Thyroid gland (tissue), 4 donors: ENCODE measurements at regions not wholly inside any gene's neighbourhood (a gene's known extent, or its start where the extent isn't known, plus 50 kb on each side); places are given as distances from the start of the nearest gene placed in this dataset.

Source experiments
- DNase-seq, 2 donors: peaks; one replicate each; pipeline ENCODE4 v3.0.0-alpha.2; 2019
- H3K27ac ChIP-seq, 3 donors: fragments of 200-600 bp; sonication (generic); 1 replicate in 2 of 3; 2 replicates in 1 of 3; pipeline ENCODE4 v1.5.1; 2016 to 2019; ENCODE audit warnings: mild to moderate bottlenecking in 1 of 3, moderate library complexity in 1 of 3
- H3K27me3 ChIP-seq: fragments of 200-600 bp; sonication (generic); one replicate; pipeline ENCODE4 v1.5.1; 2019
- H3K36me3 ChIP-seq, 2 donors: fragments of 200-600 bp; sonication (generic); one replicate each; pipeline ENCODE4 v1.5.1; 2016 to 2019
- H3K4me1 ChIP-seq, 2 donors: fragments of 200-600 bp; sonication (generic); one replicate each; pipeline ENCODE4 v1.5.1; 2017 to 2019
- H3K4me3 ChIP-seq, 3 donors: fragments of 200-600 bp; sonication (generic); replicated peaks in 1 of 3; 1 replicate in 2 of 3; 2 replicates in 1 of 3; pipeline ENCODE4 v1.5.1; 2016; ENCODE audit warnings: mild to moderate bottlenecking in 1 of 3
- H3K9me3 ChIP-seq: fragments of 200-600 bp; sonication (generic); one replicate; pipeline ENCODE4 v1.5.1; 2017
- POLR2A ChIP-seq, 2 donors: fragments of 450-650 bp; IDR thresholded peaks; one replicate each; pipeline ENCODE4 v1.6.1; 2017; ENCODE audit warnings: antibody characterized with exemption in 2 of 2, mild to moderate bottlenecking in 2 of 2, moderate library complexity in 1 of 2
- WGBS, 2 donors: methylation state at CpG; one replicate each; pipeline ENCODE4 v1.1.5; 2017; 5-methylcytosine and 5-hydroxymethylcytosine counted together
- intact Hi-C: fragments of 100-400 bp; cut with DNase I; formaldehyde crosslinking; loops from one replicate; pipeline ENCODE4 v1.15.1; 2023
- TF ChIP-seq, protein P1 (sequence below), 6 experiments: fragments of 200-600 bp in 3 of 6; fragments of 450-650 bp in 3 of 6; sonication (generic) in 3 of 6; IDR thresholded peaks; one replicate each; pipeline ENCODE4 v1.5.1; 2016 to 2019; ENCODE audit warnings: antibody characterized with exemption in 6 of 6, mild to moderate bottlenecking in 2 of 6, inconsistent platforms in 1 of 6, moderate library complexity in 1 of 6

DNA sequence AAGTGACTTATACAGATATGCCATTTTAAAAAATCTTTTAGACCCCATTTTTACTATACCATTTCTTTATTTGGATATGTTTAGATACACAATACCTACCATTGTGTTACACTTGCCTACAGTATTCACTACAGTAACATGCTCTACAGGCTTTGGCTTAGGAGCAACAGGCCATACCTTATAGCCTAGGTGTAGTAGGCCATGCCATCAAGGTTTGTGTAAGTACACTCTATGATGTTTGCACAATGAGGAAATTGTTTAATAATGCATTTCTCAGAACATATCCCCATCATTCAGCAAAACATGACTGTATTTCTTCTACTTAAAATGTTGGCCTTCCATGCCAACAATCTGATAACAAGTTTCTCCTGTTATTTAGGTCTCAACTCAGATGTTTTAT lies 1559.5 kb upstream of the TENM4 start:
- TF ChIP-seq, protein P1, sequence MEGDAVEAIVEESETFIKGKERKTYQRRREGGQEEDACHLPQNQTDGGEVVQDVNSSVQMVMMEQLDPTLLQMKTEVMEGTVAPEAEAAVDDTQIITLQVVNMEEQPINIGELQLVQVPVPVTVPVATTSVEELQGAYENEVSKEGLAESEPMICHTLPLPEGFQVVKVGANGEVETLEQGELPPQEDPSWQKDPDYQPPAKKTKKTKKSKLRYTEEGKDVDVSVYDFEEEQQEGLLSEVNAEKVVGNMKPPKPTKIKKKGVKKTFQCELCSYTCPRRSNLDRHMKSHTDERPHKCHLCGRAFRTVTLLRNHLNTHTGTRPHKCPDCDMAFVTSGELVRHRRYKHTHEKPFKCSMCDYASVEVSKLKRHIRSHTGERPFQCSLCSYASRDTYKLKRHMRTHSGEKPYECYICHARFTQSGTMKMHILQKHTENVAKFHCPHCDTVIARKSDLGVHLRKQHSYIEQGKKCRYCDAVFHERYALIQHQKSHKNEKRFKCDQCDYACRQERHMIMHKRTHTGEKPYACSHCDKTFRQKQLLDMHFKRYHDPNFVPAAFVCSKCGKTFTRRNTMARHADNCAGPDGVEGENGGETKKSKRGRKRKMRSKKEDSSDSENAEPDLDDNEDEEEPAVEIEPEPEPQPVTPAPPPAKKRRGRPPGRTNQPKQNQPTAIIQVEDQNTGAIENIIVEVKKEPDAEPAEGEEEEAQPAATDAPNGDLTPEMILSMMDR (IDR thresholded peaks at IDR 0.05), result no peak
- TF ChIP-seq POLR2A (IDR thresholded peaks at IDR 0.05), result no peak
- H3K4me3 ChIP-seq, result no peak overlapping the region
- no peak for DNase-seq
- no peak overlapping the region for H3K27ac ChIP-seq
- H3K27me3 ChIP-seq, result no peaks in the 10 kb centered on the region
- no peaks in the 10 kb centered on the region for H3K9me3 ChIP-seq
- intact Hi-C loops, result no loop called here
- H3K36me3 ChIP-seq, result no peaks in the 10 kb centered on the region
- H3K4me1 ChIP-seq, result no peaks in the 10 kb centered on the region

DNA sequence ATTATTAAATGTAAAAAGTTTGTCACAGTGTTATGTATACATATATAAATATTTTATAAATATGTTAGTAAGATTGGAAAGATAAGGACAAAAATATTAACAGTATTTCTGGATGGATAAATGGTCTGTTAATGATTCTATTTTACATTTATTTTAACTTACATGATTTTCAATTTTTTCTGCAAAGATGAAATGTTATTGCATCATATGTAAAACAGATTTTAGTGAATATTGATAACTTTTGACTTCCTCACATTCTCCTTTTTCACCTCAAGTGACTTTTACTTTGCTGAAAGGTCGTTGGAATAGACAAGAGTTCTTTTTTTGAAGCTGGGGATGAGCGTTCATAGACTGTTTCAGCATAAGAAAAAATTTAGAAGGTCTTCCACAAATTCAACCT lies 1554.7 kb upstream of the TENM4 start:
- WGBS, 2 donors, result 59 to 67% methylated on average over 2 of the region's 2 CpGs
- H3K4me3 ChIP-seq, result no peak overlapping the region
- no peaks in the 10 kb centered on the region for H3K4me1 ChIP-seq
- DNase-seq, result no peak
- H3K27me3 ChIP-seq, result no peaks in the 10 kb centered on the region
- intact Hi-C loops, result no loop called here
- TF ChIP-seq, protein P1 (IDR thresholded peaks at IDR 0.05), result no peak
- TF ChIP-seq POLR2A (IDR thresholded peaks at IDR 0.05), result no peak
- no peaks in the 10 kb centered on the region for H3K9me3 ChIP-seq
- no peak overlapping the region for H3K27ac ChIP-seq
- H3K36me3 ChIP-seq, result no peaks in the 10 kb centered on the region

DNA sequence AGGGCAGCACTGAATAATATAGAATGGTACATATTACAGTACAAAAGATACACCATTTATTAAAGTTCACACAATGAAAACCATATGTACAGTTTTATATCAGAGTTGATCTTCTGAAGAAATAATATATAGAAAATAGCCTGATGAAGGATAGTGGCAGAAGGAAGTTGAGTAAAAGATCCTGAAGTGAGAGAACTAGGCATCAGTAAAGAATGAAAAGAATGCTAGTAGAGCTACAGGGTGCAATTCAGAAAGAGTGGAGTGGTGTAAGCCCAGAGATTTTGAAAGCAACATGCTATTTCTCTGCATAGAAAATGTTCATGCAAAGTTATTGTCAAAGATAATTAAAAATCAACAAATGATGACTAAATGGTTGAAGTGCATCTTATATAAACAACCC lies 1552.7 kb upstream of the TENM4 start:
- Histone ChIP-seq H3K27me3 (no peaks in the 10 kb centered on the region), H3K4me3 (no peak overlapping the region), H3K36me3 (no peaks in the 10 kb centered on the region), H3K27ac (no peak overlapping the region), H3K4me1 (no peaks in the 10 kb centered on the region), H3K9me3 (no peaks in the 10 kb centered on the region)
- TF ChIP-seq POLR2A (IDR thresholded peaks at IDR 0.05), result no peak
- TF ChIP-seq, protein P1 (IDR thresholded peaks at IDR 0.05), result no peak
- no peak for DNase-seq
- intact Hi-C loops, result no loop called here

DNA sequence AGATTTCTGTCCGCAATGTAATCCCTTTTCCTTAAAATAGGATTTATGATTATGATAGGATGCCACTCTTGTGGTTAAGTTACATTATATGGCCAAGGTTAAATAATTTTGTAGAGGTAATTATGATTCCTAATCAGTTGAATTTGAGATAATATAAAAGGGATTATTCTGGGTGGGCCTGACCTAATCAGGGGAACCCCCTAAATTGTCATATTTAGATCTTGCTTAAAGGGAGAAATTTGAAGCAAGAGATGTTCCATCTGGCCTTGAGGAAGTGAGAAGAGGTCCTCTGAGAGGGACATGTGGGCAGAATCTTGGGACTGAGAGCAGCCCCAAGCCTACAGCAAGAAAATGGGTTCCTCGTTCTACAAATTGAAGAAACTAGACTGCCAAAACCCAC lies 1550.1 kb upstream of the TENM4 start:
- Histone ChIP-seq H3K9me3 (no peaks in the 10 kb centered on the region), H3K4me3 (no peak overlapping the region), H3K27me3 (no peaks in the 10 kb centered on the region), H3K27ac (no peak overlapping the region), H3K36me3 (no peaks in the 10 kb centered on the region), H3K4me1 (no peaks in the 10 kb centered on the region)
- intact Hi-C loops, result no loop called here
- no peak for TF ChIP-seq POLR2A (IDR thresholded peaks at IDR 0.05)
- TF ChIP-seq, protein P1 (IDR thresholded peaks at IDR 0.05), result no peak
- DNase-seq, result no peak
- WGBS, 2 donors, result 93 to 99% methylated on average over 2 of the region's 2 CpGs

DNA sequence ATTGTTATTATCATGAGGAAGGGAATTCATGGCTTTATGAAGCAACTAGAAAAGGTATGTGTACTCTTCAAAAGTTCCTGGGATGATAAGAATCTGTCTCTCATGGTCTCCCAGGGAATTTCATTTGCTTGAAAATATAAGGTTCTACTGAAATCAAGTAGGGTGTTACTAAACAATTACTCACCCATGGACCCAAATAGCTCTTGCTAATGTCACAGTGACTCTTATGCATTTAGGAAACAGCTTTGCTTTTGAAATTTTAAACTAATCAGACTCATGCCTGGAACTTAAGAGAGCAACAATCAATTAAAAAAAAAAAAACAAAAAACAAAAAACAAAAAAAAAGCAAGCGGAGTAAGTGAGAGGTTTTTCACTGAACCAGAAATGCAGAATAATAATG lies 1546.3 kb upstream of the TENM4 start:
- intact Hi-C loops, result no loop called here
- TF ChIP-seq, protein P1 (IDR thresholded peaks at IDR 0.05), result no peak
- TF ChIP-seq POLR2A (IDR thresholded peaks at IDR 0.05), result no peak
- no peaks in the 10 kb centered on the region for H3K36me3 ChIP-seq
- H3K4me3 ChIP-seq, result no peak overlapping the region
- DNase-seq, result no peak
- no peaks in the 10 kb centered on the region for H3K9me3 ChIP-seq
- no peaks in the 10 kb centered on the region for H3K27me3 ChIP-seq
- 92 to 98% methylated on average over 1 of the region's 1 CpG for WGBS, 2 donors
- H3K4me1 ChIP-seq, result no peaks in the 10 kb centered on the region
- no peak overlapping the region for H3K27ac ChIP-seq
